ENCODE measurements at regions not wholly inside any gene's neighbourhood (a gene's known extent, or its start where the extent isn't known, plus 50 kb on each side); places are given as distances from the start of the nearest gene placed in this dataset.

- H3K9me3 ChIP-seq = no peaks in the 10 kb centered on the region
- ATAC-seq (no peak), DNase-seq (no peak)
- H3K27ac ChIP-seq = no peak overlapping the region
- no peaks in the 10 kb centered on the region for H3K4me1 ChIP-seq
- TF ChIP-seq CTCF (IDR thresholded peaks at IDR 0.05) = no peak
- no peak overlapping the region for H3K4me3 ChIP-seq
- no peaks in the 10 kb centered on the region for H3K36me3 ChIP-seq (ENCODE audit: insufficient read depth in 1 of 2, low read depth in 1 of 2)
- intact Hi-C loops (cut with DNase I) = no loop called here
- H3K27me3 ChIP-seq (ENCODE audit: insufficient read depth in 3 of 3, low read length in 2 of 3) = peaks cover 0 to 3% (median 0%) of the 10 kb centered on the region in 3 donors
Observed at GRCh38 chr14:49508124-49508523, 78.1 kb downstream of the RPS29 start.

GRCh38 chr14:49506650-49507049 is 79.5 kb downstream of the RPS29 start:
- H3K4me3 ChIP-seq = no peak overlapping the region
- no peaks in the 10 kb centered on the region for H3K9me3 ChIP-seq
- no peaks in the 10 kb centered on the region for H3K4me1 ChIP-seq
- intact Hi-C loops (cut with DNase I) = no loop called here
- DNase-seq (no peak), ATAC-seq (no peak)
- H3K36me3 ChIP-seq (ENCODE audit: insufficient read depth in 1 of 2, low read depth in 1 of 2) = no peaks in the 10 kb centered on the region
- WGBS, 3 donors = 65 to 70% (median 70%) methylated on average over 2 of the region's 2 CpGs
- peaks cover 0 to 3% (median 0%) of the 10 kb centered on the region in 3 donors for H3K27me3 ChIP-seq (ENCODE audit: insufficient read depth in 3 of 3, low read length in 2 of 3)
- no peak overlapping the region for H3K27ac ChIP-seq
- TF ChIP-seq CTCF (IDR thresholded peaks at IDR 0.05) = no peak

- Histone ChIP-seq H3K4me3 (no peak overlapping the region), H3K36me3 (ENCODE audit: insufficient read depth in 1 of 2, low read depth in 1 of 2) (no peaks in the 10 kb centered on the region), H3K4me1 (no peaks in the 10 kb centered on the region), H3K9me3 (no peaks in the 10 kb centered on the region), H3K27me3 (ENCODE audit: insufficient read depth in 3 of 3, low read length in 2 of 3) (peaks cover 0 to 8% (median 2%) of the 10 kb centered on the region in 3 donors), H3K27ac (no peak overlapping the region)
- DNase-seq (no peak), ATAC-seq (no peak)
- WGBS, 3 donors = 65 to 73% (median 66%) methylated on average over 5 of the region's 5 CpGs
- intact Hi-C loops (cut with DNase I) = no loop called here
- no peak for TF ChIP-seq CTCF (IDR thresholded peaks at IDR 0.05)
Observed at GRCh38 chr14:49505041-49505766, 81.0 kb downstream of the RPS29 start.

- ATAC-seq = peak in 1 of 4 donors; percentile 44
- Histone ChIP-seq H3K27me3 (ENCODE audit: insufficient read depth in 3 of 3, low read length in 2 of 3) (peaks cover 0 to 8% (median 2%) of the 10 kb centered on the region in 3 donors), H3K4me1 (no peaks in the 10 kb centered on the region), H3K27ac (no peak overlapping the region), H3K36me3 (ENCODE audit: insufficient read depth in 1 of 2, low read depth in 1 of 2) (no peaks in the 10 kb centered on the region), H3K4me3 (no peak overlapping the region), H3K9me3 (no peaks in the 10 kb centered on the region)
- peak; percentile 70 for TF ChIP-seq CTCF (IDR thresholded peaks at IDR 0.05)
- WGBS, 3 donors = 21 to 22% (median 21%) methylated on average over 7 of the region's 7 CpGs
- intact Hi-C loops (cut with DNase I) = no loop called here
- no peak for DNase-seq
Observed at GRCh38 chr14:49497725-49498348, 88.3 kb downstream of the RPS29 start.

All from psoas muscle (tissue), 7 donors.